ENCODE measurements at regions not wholly inside any gene's neighbourhood (a gene's known extent, or its start where the extent isn't known, plus 50 kb on each side); places are given as distances from the start of the nearest gene placed in this dataset.

DNA sequence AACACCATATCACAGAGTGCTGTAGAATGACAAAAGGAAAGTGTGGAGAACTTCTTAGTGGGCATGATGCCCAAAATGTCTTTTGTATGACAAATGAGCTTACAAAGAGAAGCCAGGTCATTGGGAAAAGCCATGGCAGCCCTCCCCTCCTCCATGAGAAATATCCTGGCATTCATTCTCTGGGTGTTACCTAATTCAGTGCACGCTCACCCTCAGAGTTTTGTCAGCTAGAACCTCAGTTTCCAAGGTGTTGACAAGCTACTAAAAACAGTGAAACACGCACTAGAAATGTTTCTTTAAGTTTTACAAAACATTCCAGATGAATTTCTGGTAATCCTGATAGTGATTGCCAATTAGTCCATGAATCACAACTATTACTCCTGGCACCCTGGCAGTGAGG is 105.4 kb upstream of the FSHB start:
- TF ChIP-seq POLR2A (IDR thresholded peaks at IDR 0.05), result no peak
- TF ChIP-seq, protein P1, sequence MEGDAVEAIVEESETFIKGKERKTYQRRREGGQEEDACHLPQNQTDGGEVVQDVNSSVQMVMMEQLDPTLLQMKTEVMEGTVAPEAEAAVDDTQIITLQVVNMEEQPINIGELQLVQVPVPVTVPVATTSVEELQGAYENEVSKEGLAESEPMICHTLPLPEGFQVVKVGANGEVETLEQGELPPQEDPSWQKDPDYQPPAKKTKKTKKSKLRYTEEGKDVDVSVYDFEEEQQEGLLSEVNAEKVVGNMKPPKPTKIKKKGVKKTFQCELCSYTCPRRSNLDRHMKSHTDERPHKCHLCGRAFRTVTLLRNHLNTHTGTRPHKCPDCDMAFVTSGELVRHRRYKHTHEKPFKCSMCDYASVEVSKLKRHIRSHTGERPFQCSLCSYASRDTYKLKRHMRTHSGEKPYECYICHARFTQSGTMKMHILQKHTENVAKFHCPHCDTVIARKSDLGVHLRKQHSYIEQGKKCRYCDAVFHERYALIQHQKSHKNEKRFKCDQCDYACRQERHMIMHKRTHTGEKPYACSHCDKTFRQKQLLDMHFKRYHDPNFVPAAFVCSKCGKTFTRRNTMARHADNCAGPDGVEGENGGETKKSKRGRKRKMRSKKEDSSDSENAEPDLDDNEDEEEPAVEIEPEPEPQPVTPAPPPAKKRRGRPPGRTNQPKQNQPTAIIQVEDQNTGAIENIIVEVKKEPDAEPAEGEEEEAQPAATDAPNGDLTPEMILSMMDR (IDR thresholded peaks at IDR 0.05 in 4 of 5, conservative IDR thresholded peaks at IDR 0.05 in 1 of 5), result no peak

All from gastrocnemius medialis (tissue), 4 donors.